HUES64 (cell line): ENCODE measurements at regions not wholly inside any gene's neighbourhood (a gene's known extent, or its start where the extent isn't known, plus 50 kb on each side); places are given as distances from the start of the nearest gene placed in this dataset.

Experiments used
- H3K27ac ChIP-seq: 2 replicates; pipeline ENCODE4 v1.7.0; 2013; ENCODE audit warnings: low read depth, low read length, inconsistent platforms
- H3K27me3 ChIP-seq: 2 replicates; pipeline ENCODE4 v1.6.1; 2013; ENCODE audit warnings: mild to moderate bottlenecking, low read length; ENCODE audit not compliant: insufficient read depth
- H3K36me3 ChIP-seq: 2 replicates; pipeline ENCODE4 v1.6.1; 2013; ENCODE audit warnings: mild to moderate bottlenecking, low read length; ENCODE audit not compliant: insufficient read depth
- H3K4me1 ChIP-seq: 2 replicates; pipeline ENCODE4 v1.6.1; 2013; ENCODE audit warnings: mild to moderate bottlenecking, low read length, moderate library complexity; ENCODE audit not compliant: insufficient read depth
- H3K4me3 ChIP-seq: 2 replicates; pipeline ENCODE4 v1.5.1; 2013; ENCODE audit warnings: mild to moderate bottlenecking, low read length, moderate library complexity
- H3K9ac ChIP-seq: 2 replicates; pipeline ENCODE4 v1.6.1; 2013; ENCODE audit warnings: mild to moderate bottlenecking, low read depth, low read length
- H3K9me3 ChIP-seq: 2 replicates; pipeline ENCODE4 v1.6.1; 2013; ENCODE audit warnings: low read depth, low read length; ENCODE audit not compliant: insufficient read depth
- WGBS: fragments of 150-250, 120-280 bp; methylation state at CpG from one replicate; pipeline ENCODE4 v1.1.7; 2013; ENCODE audit warnings: missing lambda C conversion rate; 5-methylcytosine and 5-hydroxymethylcytosine counted together

DNA sequence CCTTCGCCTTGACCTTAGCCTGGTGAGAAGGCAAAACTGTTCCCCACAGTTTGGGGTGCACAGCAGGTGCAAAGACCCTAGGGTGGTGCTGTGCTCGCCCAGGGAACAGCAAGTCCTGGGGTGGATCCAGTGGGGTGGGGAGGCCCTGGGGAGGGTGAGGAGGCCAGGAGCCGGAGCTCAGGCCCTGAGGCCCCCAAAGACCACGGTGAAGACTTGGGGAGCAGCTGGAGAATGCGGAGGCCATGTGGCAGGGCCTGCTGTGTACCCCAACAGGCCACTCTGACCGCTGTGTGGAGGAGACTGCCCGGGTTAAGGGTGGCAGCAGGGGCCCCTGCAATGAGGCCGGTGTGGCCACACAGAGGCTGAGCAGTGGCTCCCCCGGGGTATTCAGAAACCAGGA, 101.1 kb upstream of the RTL6 start:
- H3K27me3 ChIP-seq = no peaks in the 10 kb centered on the region
- peaks cover 7% of the 10 kb centered on the region; the same call in 1 of the 2 replicates for H3K4me1 ChIP-seq
- H3K27ac ChIP-seq = no peak overlapping the region
- no peaks in the 10 kb centered on the region for H3K36me3 ChIP-seq
- H3K9ac ChIP-seq = no peak overlapping the region
- no peak overlapping the region for H3K4me3 ChIP-seq
- H3K9me3 ChIP-seq = no peaks in the 10 kb centered on the region
- WGBS = 90% methylated on average over 9 of the region's 9 CpGs

DNA sequence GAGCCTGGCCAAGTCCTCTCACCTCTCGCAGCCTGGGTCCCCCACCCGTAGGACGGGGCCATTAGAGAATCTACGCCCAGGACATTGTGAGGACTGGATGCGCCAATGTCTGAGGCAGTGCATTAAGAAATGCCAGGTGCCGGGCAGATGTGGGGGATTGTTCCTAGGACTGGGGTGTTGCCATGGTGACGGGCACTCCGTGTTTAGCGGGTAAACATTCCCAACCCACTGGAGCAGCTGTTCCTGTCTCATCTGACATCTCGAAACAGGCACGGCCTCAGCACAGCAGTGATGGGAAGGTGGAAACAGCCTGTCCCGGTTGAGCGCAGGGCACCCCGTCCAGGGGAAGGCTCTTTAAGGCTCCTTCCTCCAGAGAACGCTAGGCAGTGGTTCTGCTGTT, 99.6 kb upstream of the RTL6 start:
- Histone ChIP-seq H3K27me3 (no peaks in the 10 kb centered on the region), H3K9ac (no peak overlapping the region), H3K36me3 (no peaks in the 10 kb centered on the region), H3K4me3 (no peak overlapping the region), H3K27ac (no peak overlapping the region), H3K4me1 (peaks cover 7% of the 10 kb centered on the region; the same call in 1 of the 2 replicates), H3K9me3 (no peaks in the 10 kb centered on the region)
- 90% methylated on average over 15 of the region's 15 CpGs for WGBS

DNA sequence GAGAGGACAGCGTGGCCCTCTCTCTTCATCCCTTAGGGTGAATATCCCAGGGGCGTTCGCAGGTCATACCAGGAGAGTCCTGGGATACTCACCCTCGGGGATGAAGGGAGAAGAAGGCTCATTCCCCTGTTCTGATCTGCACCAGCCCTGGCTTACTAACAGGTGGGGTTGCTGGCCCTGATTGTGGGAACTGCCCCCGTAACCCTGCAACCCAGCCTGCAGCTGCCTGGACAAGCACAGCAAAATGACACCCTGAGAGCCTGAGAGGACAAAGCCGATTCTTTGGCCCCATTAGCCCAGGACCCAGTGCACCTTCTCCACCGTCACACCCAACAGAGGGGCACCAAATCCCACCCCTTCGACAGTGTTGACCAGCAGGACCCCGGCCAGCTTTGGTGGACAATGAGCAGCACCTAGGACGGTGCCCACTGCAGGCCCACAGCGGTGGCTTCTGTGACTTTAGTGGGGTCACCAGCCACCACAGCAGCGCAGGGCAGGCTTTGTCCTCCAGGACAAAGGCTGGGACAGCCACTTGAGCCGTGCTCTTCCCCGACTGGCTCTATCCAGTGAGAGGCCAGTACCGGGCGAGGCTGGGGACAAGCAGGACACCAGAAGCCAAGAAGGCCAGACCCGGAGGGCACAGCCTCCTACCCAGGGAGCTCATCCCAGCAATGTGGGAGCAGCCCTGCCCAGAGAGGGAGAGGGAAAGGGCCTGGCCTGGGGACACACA, 98.5 kb upstream of the RTL6 start:
- peaks cover 7% of the 10 kb centered on the region; the same call in 1 of the 2 replicates for H3K4me1 ChIP-seq
- H3K27me3 ChIP-seq = no peaks in the 10 kb centered on the region
- WGBS = 91% methylated on average over 17 of the region's 17 CpGs

DNA sequence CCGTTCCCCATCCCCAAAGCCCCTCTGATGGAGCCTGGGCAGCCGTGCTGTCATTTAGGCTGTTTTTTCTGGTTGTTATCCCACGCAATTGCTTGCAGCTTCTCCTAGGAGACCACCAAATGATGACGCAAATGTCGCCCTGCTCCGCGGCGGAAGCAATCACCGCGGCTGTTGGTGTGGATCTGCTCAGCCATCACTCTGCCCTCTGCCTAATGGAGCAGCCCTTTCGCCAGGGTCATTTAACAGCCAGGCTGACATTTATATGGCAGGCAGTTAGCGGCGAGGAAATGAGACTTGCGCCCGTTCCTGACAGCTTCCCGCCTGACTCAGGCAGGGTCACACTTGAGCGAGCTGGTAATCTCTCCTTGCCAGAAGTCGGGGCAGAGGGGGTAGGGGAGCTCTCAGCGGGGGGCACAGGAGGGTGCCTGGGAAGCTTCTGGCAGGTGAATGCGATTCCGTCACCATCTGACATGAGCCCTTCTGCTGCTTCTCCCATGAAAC, 97.9 kb upstream of the RTL6 start:
- H3K9me3 ChIP-seq = no peaks in the 10 kb centered on the region
- no peak overlapping the region for H3K27ac ChIP-seq
- no peak overlapping the region for H3K9ac ChIP-seq
- no peaks in the 10 kb centered on the region for H3K36me3 ChIP-seq
- no peaks in the 10 kb centered on the region for H3K27me3 ChIP-seq
- 82% methylated on average over 21 of the region's 21 CpGs for WGBS
- H3K4me3 ChIP-seq = no peak overlapping the region
- peaks cover 7% of the 10 kb centered on the region; the same call in 1 of the 2 replicates for H3K4me1 ChIP-seq

More for the DNA sequence above, 98.5 kb upstream of the RTL6 start:
- Histone ChIP-seq H3K27ac (no peak overlapping the region), H3K36me3 (no peaks in the 10 kb centered on the region), H3K4me3 (no peak overlapping the region), H3K9ac (no peak overlapping the region), H3K9me3 (no peaks in the 10 kb centered on the region)

DNA sequence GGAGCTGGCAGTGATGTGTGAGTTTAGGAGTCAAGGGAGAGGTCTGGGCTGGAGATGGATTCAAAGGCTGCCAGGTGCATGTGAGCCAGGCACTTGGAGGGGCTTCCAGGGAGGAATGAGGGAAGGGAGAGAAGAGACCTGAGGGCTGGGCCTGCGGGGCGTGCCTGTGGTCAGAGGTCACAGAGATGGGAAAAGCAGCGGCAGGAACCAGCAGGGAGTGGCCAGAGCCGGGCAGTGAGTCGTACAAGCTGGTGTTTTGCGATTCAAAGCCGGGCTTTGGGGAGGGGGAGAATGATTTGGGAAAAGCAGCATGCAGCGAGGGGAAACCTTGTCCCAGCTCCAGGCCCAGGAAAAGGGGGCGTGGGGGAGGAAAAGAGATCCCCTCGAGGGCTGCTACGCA, 96.9 kb upstream of the RTL6 start:
- H3K9me3 ChIP-seq = no peaks in the 10 kb centered on the region
- no peak overlapping the region for H3K9ac ChIP-seq
- no peak overlapping the region for H3K27ac ChIP-seq
- 33% methylated on average over 11 of the region's 11 CpGs for WGBS
- no peaks in the 10 kb centered on the region for H3K27me3 ChIP-seq
- no peak overlapping the region for H3K4me3 ChIP-seq
- no peaks in the 10 kb centered on the region for H3K36me3 ChIP-seq
- peaks cover 7% of the 10 kb centered on the region; the same call in 1 of the 2 replicates for H3K4me1 ChIP-seq

DNA sequence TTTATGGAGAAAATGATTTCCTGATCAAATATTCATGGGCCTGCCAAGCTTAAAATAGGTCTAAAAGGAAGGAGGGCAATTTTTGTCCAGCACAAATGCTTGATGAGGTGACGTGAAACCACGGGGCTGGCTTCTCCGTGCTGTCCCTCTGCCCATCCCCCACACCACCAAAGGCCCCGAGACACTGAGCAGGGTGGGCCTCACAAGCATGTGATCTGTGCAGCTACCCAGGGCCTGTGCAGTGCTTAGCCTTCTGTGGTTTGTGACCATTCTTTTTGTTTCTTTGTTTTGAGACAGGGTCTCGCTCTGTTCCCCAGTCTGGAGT, 94.8 kb upstream of the RTL6 start:
- Histone ChIP-seq H3K27ac (no peak overlapping the region), H3K9me3 (no peaks in the 10 kb centered on the region), H3K4me1 (peaks cover 7% of the 10 kb centered on the region; the same call in 1 of the 2 replicates), H3K4me3 (no peak overlapping the region), H3K27me3 (no peaks in the 10 kb centered on the region), H3K36me3 (no peaks in the 10 kb centered on the region), H3K9ac (no peak overlapping the region)
- 75% methylated on average over 5 of the region's 5 CpGs for WGBS

DNA sequence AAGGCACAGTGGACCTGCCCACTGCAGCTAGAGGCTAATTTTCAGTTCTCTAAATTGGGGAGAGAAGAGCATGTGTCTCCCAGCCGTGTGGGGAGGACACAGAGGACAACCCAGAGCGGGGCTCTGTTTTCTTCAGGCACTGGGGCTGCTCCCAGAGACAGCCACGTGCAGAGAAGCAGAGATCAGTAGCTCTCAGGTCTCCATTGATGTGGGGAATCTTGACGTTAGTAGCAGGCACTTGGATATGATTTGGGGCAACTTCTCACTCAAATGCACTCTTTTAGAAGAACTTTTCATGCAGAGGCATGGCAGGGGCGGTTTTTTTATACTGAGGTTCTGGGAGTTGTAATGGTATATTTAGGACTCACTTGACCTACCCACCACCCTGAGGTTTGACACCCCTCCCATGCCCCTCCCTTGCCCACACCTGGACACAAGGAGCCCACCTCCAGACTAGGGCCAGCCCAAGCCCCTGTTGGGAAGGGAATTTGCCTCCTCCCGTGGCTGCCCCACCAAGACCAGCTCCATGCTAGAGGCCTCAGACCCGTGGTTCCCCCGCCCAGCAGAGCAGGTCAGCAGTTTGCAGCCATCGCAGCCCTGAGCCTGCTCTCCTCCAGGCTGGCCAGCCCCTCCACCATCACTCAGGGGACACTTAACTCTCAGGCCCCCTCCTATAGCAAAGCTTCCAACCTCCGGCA, 94.2 kb upstream of the RTL6 start:
- no peak overlapping the region for H3K27ac ChIP-seq
- H3K27me3 ChIP-seq = no peaks in the 10 kb centered on the region
- H3K4me3 ChIP-seq = no peak overlapping the region
- H3K36me3 ChIP-seq = no peaks in the 10 kb centered on the region
- 85% methylated on average over 9 of the region's 10 CpGs for WGBS
- no peaks in the 10 kb centered on the region for H3K9me3 ChIP-seq
- H3K4me1 ChIP-seq = peaks cover 7% of the 10 kb centered on the region; the same call in 1 of the 2 replicates
- no peak overlapping the region for H3K9ac ChIP-seq

DNA sequence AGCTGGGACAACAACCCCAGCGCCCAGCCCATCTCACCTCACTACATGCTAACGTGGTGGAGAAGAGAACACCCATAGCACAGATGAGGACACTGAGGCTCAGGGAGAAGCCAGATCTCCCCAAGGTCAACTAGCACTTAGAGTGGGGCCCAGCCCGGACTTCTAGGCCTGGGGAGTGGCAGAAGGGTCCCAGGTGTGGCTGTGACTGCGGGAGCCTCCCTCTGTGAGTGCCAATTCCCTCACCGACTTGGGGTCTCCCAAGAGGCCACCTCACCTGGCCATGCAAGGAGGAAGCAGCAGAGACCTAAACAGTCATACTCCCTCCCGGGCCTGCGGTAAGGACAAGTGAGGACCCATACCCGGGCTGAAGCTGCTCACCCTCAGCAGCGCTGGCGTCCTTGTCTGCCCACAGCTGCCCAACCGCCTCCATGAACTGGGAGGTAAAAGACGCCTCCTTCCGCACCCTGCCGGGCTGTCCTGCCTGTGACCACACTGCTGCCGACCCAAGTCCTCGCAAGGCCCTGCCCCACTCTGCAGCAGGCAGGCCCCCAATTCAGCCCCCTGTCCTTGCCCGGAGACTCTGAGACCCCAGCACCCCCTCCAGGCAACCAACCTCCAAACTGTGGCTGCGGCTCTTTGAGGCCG, 93.2 kb upstream of the RTL6 start:
- H3K27ac ChIP-seq = no peak overlapping the region
- H3K36me3 ChIP-seq = no peaks in the 10 kb centered on the region
- no peak overlapping the region for H3K9ac ChIP-seq
- no peaks in the 10 kb centered on the region for H3K9me3 ChIP-seq
- WGBS = 86% methylated on average over 17 of the region's 19 CpGs
- H3K4me3 ChIP-seq = no peak overlapping the region
- peaks cover 7% of the 10 kb centered on the region; the same call in 1 of the 2 replicates for H3K4me1 ChIP-seq
- H3K27me3 ChIP-seq = no peaks in the 10 kb centered on the region

DNA sequence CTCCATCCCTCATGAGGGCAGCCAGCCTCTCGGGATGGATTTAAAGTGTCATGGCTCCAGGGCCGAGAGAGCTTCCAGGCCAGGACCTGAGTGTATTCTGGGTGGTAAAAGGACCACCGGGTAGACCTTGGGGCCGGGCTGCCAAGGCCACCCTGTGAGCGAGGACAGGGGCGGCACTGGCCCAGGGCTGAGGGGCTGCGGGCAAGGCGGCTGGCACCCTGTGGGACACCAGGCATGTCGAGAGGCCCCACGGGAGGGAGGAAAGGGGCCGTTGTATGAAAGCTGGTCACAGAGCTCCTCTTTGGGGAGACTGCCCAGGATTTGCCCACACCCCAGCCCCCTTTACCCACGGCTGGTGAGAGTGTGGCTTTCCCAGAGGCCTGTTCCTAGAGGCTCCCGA, 92.3 kb upstream of the RTL6 start:
- Histone ChIP-seq H3K9ac (no peak overlapping the region), H3K27me3 (no peaks in the 10 kb centered on the region), H3K4me3 (no peak overlapping the region), H3K36me3 (no peaks in the 10 kb centered on the region), H3K4me1 (peaks cover 3% of the 10 kb centered on the region; the same call in 1 of the 2 replicates), H3K27ac (no peak overlapping the region), H3K9me3 (no peaks in the 10 kb centered on the region)
- 94% methylated on average over 13 of the region's 13 CpGs for WGBS

DNA sequence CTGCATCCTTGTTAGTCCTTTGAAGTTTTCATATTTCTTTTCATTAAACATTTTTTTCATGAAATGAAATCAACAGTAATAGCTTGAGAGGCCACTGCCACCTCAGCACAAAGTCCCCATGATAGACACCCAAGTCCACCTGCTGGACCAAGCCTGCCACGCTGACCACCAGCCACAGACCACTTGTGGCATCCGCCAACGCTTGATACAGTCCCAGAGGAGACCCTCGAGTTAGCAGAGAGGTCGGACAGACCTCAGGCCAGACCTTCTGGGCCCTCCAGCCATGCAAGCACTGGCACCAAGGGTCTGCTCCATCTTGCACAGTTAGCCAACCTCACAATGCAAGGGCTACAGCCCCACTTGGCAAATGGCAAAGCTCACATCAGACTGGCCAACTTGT, 91.8 kb upstream of the RTL6 start:
- H3K4me3 ChIP-seq = no peak overlapping the region
- no peak overlapping the region for H3K9ac ChIP-seq
- H3K36me3 ChIP-seq = no peaks in the 10 kb centered on the region
- H3K4me1 ChIP-seq = no peaks in the 10 kb centered on the region
- no peaks in the 10 kb centered on the region for H3K9me3 ChIP-seq
- H3K27me3 ChIP-seq = no peaks in the 10 kb centered on the region
- H3K27ac ChIP-seq = no peak overlapping the region
- 96% methylated on average over 5 of the region's 5 CpGs for WGBS

DNA sequence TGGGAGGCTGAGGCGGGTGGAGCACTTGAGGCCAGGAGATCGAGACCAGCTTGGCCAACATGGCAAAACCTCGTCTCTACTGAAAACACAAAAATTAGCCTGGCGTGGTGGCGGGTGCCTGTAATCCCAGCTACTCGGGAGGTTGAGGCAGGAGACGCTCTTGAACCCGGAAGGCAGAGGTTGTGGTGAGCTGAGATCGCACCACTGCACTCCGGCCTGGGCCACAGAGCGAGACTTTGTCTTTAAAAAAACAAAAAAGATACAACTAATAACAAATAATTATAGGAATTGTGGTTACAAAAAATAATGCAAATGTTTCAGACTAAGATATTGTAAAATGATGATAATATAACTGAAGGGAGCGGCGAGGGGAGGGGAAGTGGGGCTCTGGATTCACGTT, 90.3 kb upstream of the RTL6 start:
- no peaks in the 10 kb centered on the region for H3K9me3 ChIP-seq
- H3K36me3 ChIP-seq = no peaks in the 10 kb centered on the region
- 95% methylated on average over 13 of the region's 14 CpGs for WGBS
- H3K9ac ChIP-seq = no peak overlapping the region
- no peak overlapping the region for H3K27ac ChIP-seq
- H3K27me3 ChIP-seq = no peaks in the 10 kb centered on the region
- no peak overlapping the region for H3K4me3 ChIP-seq
- H3K4me1 ChIP-seq = no peaks in the 10 kb centered on the region
